DOHH2 (cell line): ENCODE measurements at regions not wholly inside any gene's neighbourhood (a gene's known extent, or its start where the extent isn't known, plus 50 kb on each side); places are given as distances from the start of the nearest gene placed in this dataset.

ENCODE experiments used
- CTCF ChIP-seq: fragments of 200-600 bp; sonication (generic); IDR thresholded peaks from one replicate; pipeline ENCODE4 v1.5.1; 2014; ENCODE audit warnings: antibody characterized with exemption, mild to moderate bottlenecking, low read depth, low read length; ENCODE audit not compliant: poor library complexity, severe bottlenecking
- EZH2phosphoT487 ChIP-seq: fragments of 200-600 bp; sonication (generic); IDR thresholded peaks from 2 replicates; pipeline ENCODE4 v1.6.1; 2017; ENCODE audit warnings: borderline replicate concordance, mild to moderate bottlenecking, antibody characterized with exemption, low read length, moderate library complexity, mixed read lengths

GRCh38 chr6:43953794-43954310 is 173.4 kb downstream of the MRPL14 start:
- TF ChIP-seq CTCF (no peak), EZH2phosphoT487 (no peak)
